NCI-H2081 treated with DMSO at 0.1 percent for 48 hours (cell line): ENCODE measurements at regions not wholly inside any gene's neighbourhood (a gene's known extent, or its start where the extent isn't known, plus 50 kb on each side); places are given as distances from the start of the nearest gene placed in this dataset.

ENCODE experiments used
- DNase-seq: peaks from one replicate; lab custom pipeline; 2025; lab: John Stamatoyannopoulos, UW

- no peak for DNase-seq
Measured at GRCh38 chr9:118059484-118060278, 355.5 kb downstream of the TLR4 start.

- no peak for DNase-seq
Measured at GRCh38 chr9:118083161-118083560, 379.0 kb downstream of the TLR4 start.

- no peak for DNase-seq
Measured at GRCh38 chr9:118088090-118088489, 383.9 kb downstream of the TLR4 start.

- DNase-seq, result no peak
Measured at GRCh38 chr9:118091226-118091625, 387.0 kb downstream of the TLR4 start.

GRCh38 chr9:118091711-118092500, 387.7 kb downstream of the TLR4 start:
- no peak for DNase-seq

GRCh38 chr9:118094387-118094786, 390.2 kb downstream of the TLR4 start:
- no peak for DNase-seq

- DNase-seq, result no peak
Measured at GRCh38 chr9:118100529-118101419, 396.6 kb downstream of the TLR4 start.

- DNase-seq, result no peak
Measured at GRCh38 chr9:118104363-118104762, 400.2 kb downstream of the TLR4 start.

- no peak for DNase-seq
Measured at GRCh38 chr9:118108971-118109370, 404.8 kb downstream of the TLR4 start.

- DNase-seq, result no peak
Measured at GRCh38 chr9:118109542-118109941, 405.3 kb downstream of the TLR4 start.

- DNase-seq, result no peak
Measured at GRCh38 chr9:118121361-118121760, 417.2 kb downstream of the TLR4 start.

- DNase-seq, result no peak
Measured at GRCh38 chr9:118128313-118128712, 424.1 kb downstream of the TLR4 start.

GRCh38 chr9:118129541-118129940, 425.3 kb downstream of the TLR4 start:
- DNase-seq, result no peak

- DNase-seq, result no peak
Measured at GRCh38 chr9:118148990-118149389, 444.8 kb downstream of the TLR4 start.

GRCh38 chr9:118156846-118157245, 452.6 kb downstream of the TLR4 start:
- no peak for DNase-seq

GRCh38 chr9:118162716-118163115, 458.5 kb downstream of the TLR4 start:
- no peak for DNase-seq

GRCh38 chr9:118163751-118164150, 459.5 kb downstream of the TLR4 start:
- DNase-seq, result no peak

- DNase-seq, result no peak
Measured at GRCh38 chr9:118165451-118165850, 461.2 kb downstream of the TLR4 start.

- peak; percentile 42 for DNase-seq
Measured at GRCh38 chr9:118170032-118170955, 466.1 kb downstream of the TLR4 start.

GRCh38 chr9:118177241-118177640, 473.0 kb downstream of the TLR4 start:
- DNase-seq, result no peak

GRCh38 chr9:118183576-118183975, 479.4 kb downstream of the TLR4 start:
- no peak for DNase-seq
